ENCODE measurements at regions not wholly inside any gene's neighbourhood (a gene's known extent, or its start where the extent isn't known, plus 50 kb on each side); places are given as distances from the start of the nearest gene placed in this dataset.
"Not testable (repeated sequence)": the region's sequence is repeated elsewhere in the genome, so short reads cannot be mapped to it uniquely, and the experiment has no call there.

DNA sequence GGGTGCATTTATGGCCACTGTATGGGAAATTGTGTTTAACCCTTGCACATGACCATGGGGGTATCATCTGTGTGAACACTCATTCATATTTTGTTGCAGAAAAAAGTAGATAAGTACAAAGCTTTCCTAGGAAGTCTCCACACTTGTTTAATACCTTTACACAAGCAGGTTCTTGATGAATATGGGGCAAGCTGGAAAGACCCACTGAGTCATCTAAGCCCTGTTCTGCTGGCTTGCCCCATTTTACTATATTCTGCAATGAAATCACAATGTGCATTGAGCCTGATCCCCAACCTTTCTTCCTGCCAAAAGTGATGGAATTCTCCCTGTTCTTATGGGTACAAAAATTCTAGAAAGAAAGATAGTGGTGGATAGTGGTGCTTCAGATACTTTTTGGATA, 99.8 kb downstream of the CCDC71L start:
- Mint-ChIP-seq H3K27ac (no peak overlapping the region), H3K4me1 (peaks cover 14% of the 10 kb centered on the region), H3K4me3 (no peak overlapping the region), H3K36me3 (ENCODE audit: low read depth) (no peaks in the 10 kb centered on the region), H3K27me3 (peaks cover 10% of the 10 kb centered on the region), H3K9me3 (ENCODE audit: low read depth) (no peaks in the 10 kb centered on the region)
- CTCF ChIA-PET, result interaction anchor here (0.7 to 1.1 kb wide), 2 partner anchors 13 to 1186 kb away, joined by 3 to 4 read pairs; no protein-coding TSS in a partner anchor
- intact Hi-C loops (cut with DNase I, micrococcal nuclease), result loop anchor here in 1 of 2 experiments (10.0 kb wide), 1 partner anchor 354 kb away; no protein-coding TSS in a partner anchor
- DNase-seq (no peak), ATAC-seq (peak; percentile 68)
- POLR2A ChIA-PET, result interaction anchor here (0.6 kb wide), 1 partner anchor 29 kb away, joined by 3 read pairs; no protein-coding TSS in a partner anchor

DNA sequence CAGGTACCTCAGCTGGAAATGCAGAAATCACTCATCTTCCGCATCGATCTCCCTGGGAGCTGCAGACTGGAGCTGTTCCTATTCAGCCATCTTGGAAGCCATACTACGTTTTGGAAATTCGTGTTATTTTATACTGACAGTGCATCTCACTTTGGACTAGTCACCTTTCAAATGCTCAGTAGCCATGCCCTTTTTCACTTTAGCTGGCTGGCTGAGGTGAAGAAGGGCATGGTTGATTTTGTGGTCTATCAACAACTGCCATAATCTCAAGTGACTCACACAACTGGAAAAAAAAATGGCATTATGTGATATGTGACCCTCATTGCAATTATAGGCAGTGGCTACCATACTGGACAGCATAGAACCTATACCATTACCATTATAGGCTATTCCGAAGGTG, 100.5 kb downstream of the CCDC71L start:
- peaks cover 10% of the 10 kb centered on the region for H3K27me3 Mint-ChIP-seq
- ChIA-PET CTCF (interaction anchor here (0.6 to 1.1 kb wide), 4 partner anchors 14 to 1556 kb away, joined by 3 to 4 read pairs (median 4); no protein-coding TSS in a partner anchor), POLR2A (no interaction called here)
- H3K36me3 Mint-ChIP-seq (ENCODE audit: low read depth), result no peaks in the 10 kb centered on the region
- no peak overlapping the region for H3K27ac Mint-ChIP-seq
- DNase-seq (no peak), ATAC-seq (no peak)
- no peak overlapping the region for H3K4me3 Mint-ChIP-seq
- peaks cover 14% of the 10 kb centered on the region for H3K4me1 Mint-ChIP-seq
- no peaks in the 10 kb centered on the region for H3K9me3 Mint-ChIP-seq (ENCODE audit: low read depth)
- intact Hi-C loops (cut with DNase I, micrococcal nuclease), result loop anchor here in 1 of 2 experiments (10.0 kb wide), 1 partner anchor 354 kb away; no protein-coding TSS in a partner anchor

DNA sequence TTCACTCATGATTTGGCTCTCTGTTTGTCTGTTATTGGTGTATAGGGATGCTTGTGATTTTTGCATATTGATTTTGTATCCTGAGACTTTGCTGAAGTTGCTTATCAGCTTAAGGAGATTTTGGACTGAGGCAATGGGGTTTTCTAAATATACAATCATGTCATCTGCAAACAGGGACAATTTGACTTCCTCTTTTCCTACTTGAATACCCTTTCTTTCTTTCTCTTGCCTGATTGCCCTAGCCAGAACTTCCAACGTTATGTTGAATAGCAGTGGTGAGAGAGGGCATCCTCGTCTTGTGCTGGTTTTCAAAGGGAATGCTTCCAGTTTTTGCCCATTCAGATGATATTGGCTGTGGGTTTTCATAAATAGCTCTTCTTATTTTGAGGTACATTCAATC, 104.7 kb downstream of the CCDC71L start:
- H3K27me3 Mint-ChIP-seq; DNase-seq; POLR2A ChIA-PET; H3K36me3 Mint-ChIP-seq (ENCODE audit: low read depth); H3K4me3 Mint-ChIP-seq; H3K9me3 Mint-ChIP-seq (ENCODE audit: low read depth); H3K4me1 Mint-ChIP-seq; intact Hi-C loops (cut with DNase I, micrococcal nuclease); ATAC-seq; H3K27ac Mint-ChIP-seq: not testable (repeated sequence)
- CTCF ChIA-PET, result interaction anchor here (0.9 kb wide), 1 partner anchor 14 kb away, joined by 3 read pairs; no protein-coding TSS in a partner anchor

DNA sequence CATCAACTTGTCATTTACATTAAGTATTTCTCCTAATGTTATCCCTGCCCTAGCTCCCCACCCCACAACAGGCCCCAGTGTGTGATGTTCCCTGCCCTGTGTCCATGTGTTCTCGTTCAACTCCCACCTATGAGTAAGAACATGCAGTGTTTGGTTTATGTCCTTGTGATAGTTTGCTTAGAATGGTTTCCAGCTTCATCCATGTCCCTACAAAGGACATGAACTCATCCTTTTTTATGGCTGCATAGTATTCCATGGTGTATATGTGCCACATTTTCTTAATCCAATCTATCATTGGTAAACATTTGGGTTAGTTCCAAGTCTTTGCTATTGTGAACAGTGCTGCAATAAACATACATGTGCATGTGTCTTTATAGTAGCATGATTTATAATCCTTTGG, 106.3 kb downstream of the CCDC71L start:
- POLR2A ChIA-PET; H3K27me3 Mint-ChIP-seq; intact Hi-C loops (cut with DNase I, micrococcal nuclease); H3K4me3 Mint-ChIP-seq; H3K9me3 Mint-ChIP-seq (ENCODE audit: low read depth); DNase-seq; H3K4me1 Mint-ChIP-seq; H3K27ac Mint-ChIP-seq; ATAC-seq; H3K36me3 Mint-ChIP-seq (ENCODE audit: low read depth): not testable (repeated sequence)
- CTCF ChIA-PET, result interaction anchor here (0.7 to 1.0 kb wide), 2 partner anchors 14 to 181 kb away, joined by 3 read pairs; no protein-coding TSS in a partner anchor

DNA sequence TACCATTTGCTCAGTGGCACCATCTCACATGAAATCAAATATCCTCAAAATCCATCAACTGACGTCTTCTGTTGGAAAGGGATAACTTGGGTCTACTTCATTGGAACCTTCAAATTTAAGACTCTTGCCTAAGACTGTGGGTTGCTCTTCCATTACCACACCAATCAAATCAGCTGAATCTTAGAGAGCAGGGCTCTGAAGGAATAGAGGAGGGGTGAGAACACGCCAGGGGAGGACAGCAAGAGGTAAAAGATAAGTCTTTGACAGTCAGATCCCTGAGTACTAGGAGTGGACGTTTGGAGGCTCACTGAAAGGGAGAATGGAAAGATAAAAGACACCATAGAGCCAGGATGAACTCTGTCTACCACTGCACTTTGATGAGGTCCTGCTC, 107.5 kb downstream of the CCDC71L start:
- Mint-ChIP-seq H3K4me3 (no peak overlapping the region), H3K9me3 (ENCODE audit: low read depth) (peaks cover 3% of the 10 kb centered on the region), H3K4me1 (no peaks in the 10 kb centered on the region), H3K27me3 (peaks cover 6% of the 10 kb centered on the region), H3K27ac (no peak overlapping the region), H3K36me3 (ENCODE audit: low read depth) (no peaks in the 10 kb centered on the region)
- POLR2A ChIA-PET, result no interaction called here
- CTCF ChIA-PET, result interaction anchor here (0.8 kb wide), 1 partner anchor 386 kb away, joined by 3 read pairs; no protein-coding TSS in a partner anchor
- no peak for ATAC-seq
- no peak for DNase-seq
- intact Hi-C loops (cut with DNase I, micrococcal nuclease), result no loop called here

DNA sequence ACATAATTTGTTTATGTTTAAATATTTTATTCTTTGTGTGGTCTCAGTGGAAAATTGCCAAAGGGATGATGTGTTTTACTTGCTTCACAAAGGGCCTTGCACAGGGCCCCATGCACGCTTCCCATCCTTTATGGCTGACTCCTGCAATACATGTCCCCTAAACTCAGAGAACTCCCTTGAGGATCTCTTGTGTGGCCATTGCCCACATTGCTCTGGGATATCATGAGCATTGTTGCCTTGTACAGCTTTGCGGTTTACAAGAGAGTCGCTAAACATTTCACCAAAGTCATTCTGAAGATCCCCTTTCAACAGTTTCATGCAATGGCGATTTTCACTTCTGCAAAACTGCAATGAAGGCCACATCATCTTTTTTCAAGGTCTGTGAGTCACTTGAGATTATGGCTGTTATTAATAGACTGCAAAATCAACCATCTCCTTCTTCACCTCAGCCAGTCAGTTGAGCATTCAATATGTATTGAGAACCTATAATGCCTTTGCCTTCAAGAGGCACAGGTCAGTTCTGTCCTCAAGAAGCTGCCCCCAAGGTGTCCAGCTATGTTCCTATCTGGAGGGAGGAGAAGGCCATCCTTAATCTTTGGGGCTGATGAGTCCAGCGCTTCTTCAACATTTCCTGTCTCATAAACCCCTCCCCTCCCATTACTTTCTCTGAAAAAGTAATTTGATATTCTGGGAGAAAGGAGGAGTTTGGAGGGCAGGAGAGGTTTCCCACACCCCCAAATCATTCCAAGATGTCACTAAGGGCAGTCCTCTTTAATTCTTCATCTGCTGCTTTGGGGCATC, 108.1 kb downstream of the CCDC71L start:
- Mint-ChIP-seq H3K36me3 (ENCODE audit: low read depth) (no peaks in the 10 kb centered on the region), H3K9me3 (ENCODE audit: low read depth) (peaks cover 3% of the 10 kb centered on the region), H3K4me1 (no peaks in the 10 kb centered on the region), H3K4me3 (no peak overlapping the region), H3K27ac (no peak overlapping the region), H3K27me3 (peaks cover 6% of the 10 kb centered on the region)
- intact Hi-C loops (cut with DNase I, micrococcal nuclease), result no loop called here
- ChIA-PET CTCF (interaction anchor here (0.8 kb wide), 1 partner anchor 386 kb away, joined by 3 read pairs; no protein-coding TSS in a partner anchor), POLR2A (no interaction called here)
- ATAC-seq (no peak), DNase-seq (no peak)

DNA sequence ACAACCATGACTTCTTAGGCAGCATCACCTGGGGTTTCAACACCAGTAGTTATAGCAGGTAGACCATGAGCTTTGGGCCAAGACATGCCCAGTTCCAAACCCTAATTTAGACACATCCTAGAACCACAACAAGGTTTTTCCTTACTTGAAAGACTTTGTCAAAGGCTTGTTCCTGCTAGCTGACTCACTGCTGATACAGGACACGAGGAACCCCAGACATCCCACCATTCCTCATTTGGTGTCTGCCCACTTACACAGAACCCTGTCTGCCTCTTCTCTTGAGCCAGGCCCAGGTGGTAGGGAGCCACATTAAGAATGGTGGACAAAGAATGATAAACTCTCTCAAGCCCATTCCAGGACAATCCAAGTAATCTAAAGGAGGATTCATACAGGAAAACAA, 109.0 kb downstream of the CCDC71L start:
- H3K4me3 Mint-ChIP-seq, result no peak overlapping the region
- ATAC-seq, result no peak
- peaks cover 2% of the 10 kb centered on the region for H3K27me3 Mint-ChIP-seq

DNA sequence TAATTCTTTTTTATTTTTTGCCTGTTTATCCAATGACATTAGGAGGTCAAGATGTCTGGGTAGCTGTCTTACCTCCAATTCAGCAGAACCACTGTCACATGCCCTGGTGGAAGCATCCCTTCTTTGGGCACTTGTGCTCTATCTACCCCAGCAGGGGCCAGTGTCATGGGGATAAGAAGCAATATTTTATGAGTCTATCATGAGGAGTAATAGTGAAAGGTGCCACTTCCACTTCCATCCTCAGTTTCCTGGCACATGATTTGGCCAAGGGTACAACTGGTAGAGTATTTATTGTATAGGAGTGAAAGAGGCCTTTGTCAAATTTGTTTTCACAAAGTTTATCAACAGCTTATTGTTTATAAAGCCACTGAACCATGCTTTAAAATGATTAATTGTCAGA, 112.5 kb downstream of the CCDC71L start:
- Mint-ChIP-seq H3K36me3 (ENCODE audit: low read depth) (no peaks in the 10 kb centered on the region), H3K27me3 (peaks cover 2% of the 10 kb centered on the region)

More for the DNA sequence above, 109.0 kb downstream of the CCDC71L start:
- Mint-ChIP-seq H3K9me3 (ENCODE audit: low read depth) (peaks cover 3% of the 10 kb centered on the region), H3K27ac (no peak overlapping the region), H3K36me3 (ENCODE audit: low read depth) (no peaks in the 10 kb centered on the region), H3K4me1 (no peaks in the 10 kb centered on the region)
- intact Hi-C loops (cut with DNase I, micrococcal nuclease), result no loop called here
- POLR2A ChIA-PET, result no interaction called here
- CTCF ChIA-PET, result interaction anchor here (1.0 kb wide), 1 partner anchor 39 kb away, joined by 4 read pairs; no protein-coding TSS in a partner anchor
- no peak for DNase-seq

DNA sequence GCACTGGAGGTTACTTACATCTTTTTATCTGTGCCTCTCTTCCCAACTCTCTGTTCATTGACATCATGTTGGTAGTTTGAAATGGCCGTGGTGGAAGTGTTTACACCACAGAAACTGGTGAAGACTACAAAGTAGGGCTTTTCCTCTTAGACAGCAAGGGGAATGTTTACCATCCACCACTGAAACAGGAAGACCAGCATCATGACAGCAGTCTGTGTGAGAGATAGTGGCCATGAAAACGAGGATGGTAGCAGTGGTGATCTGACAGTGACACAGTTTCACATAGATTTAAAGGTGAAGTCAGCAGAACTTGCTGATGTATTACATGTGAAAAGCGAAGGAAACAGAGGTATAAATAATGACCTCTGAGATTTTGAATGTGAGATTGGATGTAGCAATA, 115.7 kb downstream of the CCDC71L start:
- Mint-ChIP-seq H3K36me3 (ENCODE audit: low read depth) (no peaks in the 10 kb centered on the region), H3K4me1 (peaks cover 8% of the 10 kb centered on the region), H3K9me3 (ENCODE audit: low read depth) (no peaks in the 10 kb centered on the region), H3K27ac (no peak overlapping the region), H3K27me3 (peaks cover 3% of the 10 kb centered on the region), H3K4me3 (no peak overlapping the region)
- DNase-seq, result no peak
- ATAC-seq, result peak; percentile 53
- ChIA-PET CTCF (interaction anchor here (0.8 kb wide), 1 partner anchor 673 kb away, joined by 3 read pairs; no protein-coding TSS in a partner anchor), POLR2A (no interaction called here)
- intact Hi-C loops (cut with DNase I, micrococcal nuclease), result no loop called here

More for the DNA sequence above, 112.5 kb downstream of the CCDC71L start:
- peaks cover 3% of the 10 kb centered on the region for H3K4me1 Mint-ChIP-seq
- H3K27ac Mint-ChIP-seq, result no peak overlapping the region
- ATAC-seq, result no peak
- no peaks in the 10 kb centered on the region for H3K9me3 Mint-ChIP-seq (ENCODE audit: low read depth)
- intact Hi-C loops (cut with DNase I, micrococcal nuclease), result no loop called here
- POLR2A ChIA-PET, result no interaction called here
- H3K4me3 Mint-ChIP-seq, result no peak overlapping the region
- no peak for DNase-seq
- CTCF ChIA-PET, result interaction anchor here (0.6 to 1.2 kb wide), 2 partner anchors 48 to 92 kb away, joined by 3 to 4 read pairs; no protein-coding TSS in a partner anchor

DNA sequence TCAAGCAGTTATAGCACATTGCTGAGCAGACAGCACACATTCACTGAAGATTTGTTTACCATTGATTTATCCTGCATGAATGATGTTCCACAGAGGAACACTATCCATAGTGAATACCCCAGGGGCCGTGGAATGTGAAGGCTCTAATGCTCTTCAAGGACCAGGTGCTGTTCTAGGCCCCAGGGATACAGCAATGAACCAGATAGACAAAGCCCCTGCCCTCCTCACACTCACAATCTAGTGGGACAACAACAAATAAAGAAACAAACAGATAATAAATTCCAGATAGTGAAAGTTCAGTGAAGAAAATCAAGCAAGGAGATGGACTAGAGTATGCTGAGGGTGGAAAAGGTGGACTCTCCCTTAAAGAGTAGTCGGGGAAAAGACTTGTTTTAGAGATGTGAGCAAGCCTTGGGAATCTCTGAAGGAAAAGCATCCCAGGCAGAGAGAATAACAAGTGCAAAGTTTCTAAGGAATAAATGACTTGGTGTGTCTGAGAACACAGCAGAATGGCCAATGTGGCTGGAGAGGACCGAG, 117.7 kb downstream of the CCDC71L start:
- H3K36me3 Mint-ChIP-seq (ENCODE audit: low read depth), result no peaks in the 10 kb centered on the region
- no peak overlapping the region for H3K27ac Mint-ChIP-seq
- no peaks in the 10 kb centered on the region for H3K9me3 Mint-ChIP-seq (ENCODE audit: low read depth)
- H3K4me3 Mint-ChIP-seq, result no peak overlapping the region
- H3K27me3 Mint-ChIP-seq, result peaks cover 3% of the 10 kb centered on the region
- intact Hi-C loops (cut with DNase I, micrococcal nuclease), result loop anchor here (2.0 to 5.0 kb wide), 2 partner anchors 366 to 608 kb away; no protein-coding TSS in a partner anchor
- ATAC-seq, result no peak
- CTCF ChIA-PET, result interaction anchor here (0.6 to 3.2 kb wide), 15 partner anchors 13 to 376 kb away, joined by 3 to 30 read pairs (median 3); no protein-coding TSS in a partner anchor
- POLR2A ChIA-PET, result no interaction called here
- peaks cover 8% of the 10 kb centered on the region for H3K4me1 Mint-ChIP-seq
- DNase-seq, result no peak

DNA sequence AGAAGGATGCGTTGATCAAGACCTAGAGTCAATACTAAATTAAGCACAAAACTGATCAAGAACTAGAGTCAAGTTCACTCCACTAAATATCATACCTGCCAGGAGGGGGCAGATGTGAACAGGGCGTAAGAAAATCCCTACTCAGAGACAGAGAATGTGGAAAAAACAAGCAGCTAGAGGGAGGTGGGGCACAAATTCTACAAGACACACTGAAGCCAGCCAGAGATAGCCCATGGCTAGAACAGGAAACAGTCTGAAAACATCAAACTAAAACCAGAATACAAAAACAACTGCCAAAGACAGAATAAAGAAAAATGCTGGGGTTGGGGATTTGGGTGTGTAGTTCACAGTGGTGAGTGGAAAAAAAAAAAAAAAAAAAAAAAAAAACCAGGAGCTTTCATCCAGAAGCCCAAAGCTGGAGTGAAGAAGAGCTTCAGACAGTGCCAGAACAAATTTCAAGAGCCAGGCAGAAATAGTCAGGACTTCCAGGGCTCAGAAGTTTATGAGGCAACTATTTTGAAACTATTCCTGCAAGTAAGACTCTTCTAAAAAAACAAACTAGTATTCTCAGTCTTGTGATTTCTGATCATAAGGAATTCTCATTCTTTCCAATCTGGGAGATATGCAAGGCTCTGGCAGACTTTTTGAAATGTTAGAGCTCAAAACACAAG, 118.3 kb downstream of the CCDC71L start:
- DNase-seq (peak; percentile 70), ATAC-seq (peak; percentile 91)
- intact Hi-C loops (cut with DNase I, micrococcal nuclease), result loop anchor here (1.0 to 5.0 kb wide), 5 partner anchors 118 to 608 kb away; no protein-coding TSS in a partner anchor
- no peaks in the 10 kb centered on the region for H3K36me3 Mint-ChIP-seq (ENCODE audit: low read depth)
- H3K4me3 Mint-ChIP-seq, result no peak overlapping the region
- POLR2A ChIA-PET, result no interaction called here
- H3K27me3 Mint-ChIP-seq, result peaks cover 3% of the 10 kb centered on the region
- peaks cover 8% of the 10 kb centered on the region for H3K4me1 Mint-ChIP-seq
- H3K27ac Mint-ChIP-seq, result peak overlapping the region; percentile 4
- no peaks in the 10 kb centered on the region for H3K9me3 Mint-ChIP-seq (ENCODE audit: low read depth)
- CTCF ChIA-PET, result interaction anchor here (0.6 to 3.2 kb wide), 18 partner anchors 13 to 1054 kb away, joined by 3 to 30 read pairs (median 3); no protein-coding TSS in a partner anchor

Measured in activated CD4-positive, alpha-beta T cell treated with anti-CD3 and anti-CD28 coated beads for 36 hours (primary cell).